HG03175 (cell line): ENCODE measurements at regions not wholly inside any gene's neighbourhood (a gene's known extent, or its start where the extent isn't known, plus 50 kb on each side); places are given as distances from the start of the nearest gene placed in this dataset.

Experiments used
- ATAC-seq: cut with Tn5 transposase; IDR thresholded peaks from one replicate; pipeline ENCODE4 v1.9.1; 2021; ENCODE audit warnings: mild to moderate bottlenecking, moderate library complexity; ENCODE audit not compliant: unreplicated experiment

DNA sequence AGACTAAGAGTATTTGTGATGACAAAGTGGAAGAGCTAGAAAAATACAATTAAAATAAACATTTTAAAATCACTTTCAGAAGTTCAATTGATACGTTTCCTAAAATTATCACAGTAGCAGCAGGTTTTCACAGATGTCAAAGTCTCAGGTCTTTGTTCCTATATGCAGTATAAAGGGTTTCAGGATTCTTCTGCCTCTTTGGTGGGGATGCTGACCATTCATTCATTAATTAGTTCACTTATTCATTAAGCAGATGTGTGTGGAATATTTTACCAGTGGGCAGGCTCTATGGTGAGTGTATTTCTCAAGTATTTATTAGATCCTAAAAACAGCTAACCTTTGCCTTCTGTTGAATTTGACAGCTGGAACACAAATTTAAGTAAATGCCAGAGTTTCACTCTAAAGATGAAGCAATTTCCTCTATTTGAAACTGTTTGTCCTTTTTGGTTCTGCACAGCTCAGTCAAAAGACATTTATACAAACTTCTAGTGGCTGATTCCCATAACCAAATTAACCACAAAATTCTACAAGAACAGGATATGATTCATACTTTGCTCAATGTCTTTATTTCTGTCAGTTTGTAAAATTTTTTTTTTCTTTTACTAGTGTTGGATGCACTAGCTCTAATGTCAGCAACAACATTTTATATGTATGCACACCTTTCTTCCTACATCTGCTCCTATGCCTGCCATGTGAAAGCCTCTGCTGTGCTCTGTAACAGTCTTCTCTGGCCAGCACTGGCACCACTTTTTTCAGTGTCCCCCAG is 75.9 kb upstream of the PRR16 start:
- peak; percentile 56 for ATAC-seq

DNA sequence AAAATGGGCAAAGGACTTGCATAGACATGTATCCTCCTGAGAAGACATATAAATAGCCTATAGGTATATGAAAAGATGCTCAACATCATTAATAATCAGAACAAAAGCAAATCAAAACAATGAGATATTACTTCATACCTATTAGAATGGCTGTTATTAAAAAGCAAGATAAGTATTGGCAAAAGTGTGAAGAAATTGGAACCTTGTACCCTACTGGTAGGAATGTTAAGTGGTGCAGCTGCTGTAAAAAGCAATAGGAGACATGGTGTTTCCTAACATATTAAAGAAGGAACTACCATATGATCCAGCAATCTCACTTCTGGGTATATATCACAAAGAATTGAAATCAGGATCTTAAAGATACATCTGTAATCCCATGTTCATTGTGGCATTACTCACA is 69.8 kb upstream of the PRR16 start:
- ATAC-seq: no peak

DNA sequence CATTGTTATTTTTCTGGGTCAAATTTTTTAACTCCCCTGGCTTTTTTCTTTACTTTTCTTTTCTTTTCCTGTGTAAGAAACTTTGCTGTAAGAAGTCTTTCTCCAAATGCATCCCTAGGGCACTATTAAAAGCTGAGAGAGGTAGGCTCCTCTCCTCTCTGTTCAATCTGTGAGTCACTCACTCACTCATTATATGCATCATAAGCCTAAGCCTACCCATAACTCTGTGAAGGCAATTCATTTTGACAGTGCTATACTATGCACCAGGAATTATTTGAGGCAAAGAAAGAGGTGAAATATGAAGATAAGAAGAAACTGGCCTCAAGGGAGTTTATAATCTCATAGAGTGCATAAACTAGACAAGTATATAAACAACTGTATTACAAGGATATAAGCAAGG is 67.9 kb upstream of the PRR16 start:
- no peak for ATAC-seq

DNA sequence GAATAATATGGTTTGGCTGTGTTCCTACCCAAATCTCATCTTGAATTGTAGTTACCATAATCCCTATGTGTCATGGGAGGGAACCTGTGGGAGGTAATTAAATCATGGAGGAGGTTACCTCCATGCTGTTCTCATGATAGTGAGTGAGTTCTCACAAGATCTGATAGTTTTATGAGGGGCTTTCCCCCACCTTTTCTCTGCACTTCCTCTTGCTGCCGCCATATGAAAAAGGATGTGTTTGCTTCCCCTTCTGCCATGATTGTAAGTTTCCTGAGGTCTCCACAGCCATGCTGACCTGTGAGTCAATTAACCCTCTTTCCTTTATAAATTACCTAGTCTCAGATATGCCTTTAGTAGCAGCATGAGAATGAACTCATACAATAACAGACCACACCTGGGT is 63.7 kb upstream of the PRR16 start:
- no peak for ATAC-seq

DNA sequence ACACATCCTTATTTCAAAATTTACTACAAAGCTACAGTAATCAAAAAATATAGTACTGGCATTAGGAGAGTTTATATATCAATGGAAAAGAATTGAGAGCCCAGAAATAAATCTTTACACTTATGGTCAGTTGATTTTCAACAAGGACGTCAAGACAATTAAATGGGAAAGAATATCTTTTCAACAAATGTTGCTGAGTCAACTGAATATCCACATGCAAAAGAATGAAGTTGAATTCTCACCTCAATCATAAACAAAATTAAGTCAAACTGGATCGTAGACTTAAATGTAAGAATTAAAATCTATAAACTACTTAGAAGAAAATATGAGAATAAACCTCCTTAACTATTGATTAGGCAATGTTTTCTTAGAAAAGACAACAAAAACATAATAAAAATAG is 61.5 kb upstream of the PRR16 start:
- ATAC-seq: no peak

DNA sequence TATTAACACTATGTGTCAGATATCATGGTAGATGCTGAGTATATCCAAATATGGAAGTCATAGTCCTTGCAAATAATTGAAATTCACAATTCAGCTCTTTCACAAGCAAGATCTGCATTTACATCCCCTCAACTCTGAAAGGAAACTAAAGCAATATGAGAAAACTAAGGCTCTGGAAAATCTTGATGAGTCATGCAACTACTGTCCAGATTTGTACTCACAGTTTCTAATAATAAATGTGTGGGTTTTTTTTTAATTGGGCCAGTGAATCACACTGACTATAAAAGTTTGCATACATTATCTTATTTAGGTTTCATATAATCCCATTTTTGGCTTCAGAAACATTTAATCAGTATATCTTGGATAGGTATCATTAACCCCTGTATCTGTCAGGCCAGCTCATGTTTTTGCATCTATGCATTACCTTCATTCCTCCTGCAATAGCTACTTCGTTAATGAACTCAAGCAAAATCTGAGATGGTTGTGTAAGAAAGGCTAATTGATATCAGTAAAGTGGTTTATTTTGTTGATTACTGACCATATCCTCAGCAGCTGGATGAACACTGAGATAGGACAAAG is 58.7 kb upstream of the PRR16 start:
- no peak for ATAC-seq

DNA sequence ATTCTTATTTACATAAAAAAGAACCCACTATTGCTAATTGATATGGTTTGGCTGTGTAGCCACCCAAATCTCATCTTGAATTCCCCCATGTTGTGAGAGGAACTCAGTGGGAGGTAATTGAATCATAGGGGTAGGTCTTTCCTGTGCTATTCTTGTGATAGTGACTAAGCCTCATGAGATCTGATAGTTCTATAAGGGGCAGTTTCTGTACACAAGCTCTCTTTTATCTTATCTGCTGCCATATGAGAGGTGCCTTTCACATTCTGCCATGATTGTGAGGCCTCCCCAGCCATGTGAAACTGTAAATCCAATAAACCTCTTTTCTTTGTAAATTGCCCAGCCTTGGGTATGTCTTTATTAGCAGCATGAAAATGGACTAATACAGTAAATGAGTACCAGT is 58.2 kb upstream of the PRR16 start:
- ATAC-seq: no peak

DNA sequence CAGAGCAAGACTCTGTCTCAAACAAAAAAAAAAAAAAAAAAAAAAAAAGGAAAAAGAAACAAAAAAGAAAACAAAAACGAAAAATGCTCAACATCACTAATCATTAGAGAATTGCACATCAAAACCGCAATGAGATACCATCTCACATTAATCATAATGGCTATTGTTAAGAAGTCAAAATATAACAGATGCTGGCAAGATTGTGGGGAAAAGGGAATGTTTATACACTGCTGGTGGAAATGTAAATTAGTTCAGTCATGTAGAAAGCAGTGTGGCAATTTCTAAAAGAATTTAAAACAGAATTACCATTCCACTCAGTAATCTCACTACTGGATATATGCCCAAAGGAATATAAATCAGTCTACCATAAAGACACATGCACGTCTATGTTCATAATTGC is 50.4 kb upstream of the PRR16 start:
- ATAC-seq: no peak
